A673 (cell line): ENCODE measurements at regions not wholly inside any gene's neighbourhood (a gene's known extent, or its start where the extent isn't known, plus 50 kb on each side); places are given as distances from the start of the nearest gene placed in this dataset.

ENCODE experiments used
- BruUV-seq: library from RNA; stranded (reverse); fragments of 400-500 nt; replicated peaks from 2 replicates; lab custom pipeline; 2021; lab: Mats Ljungman, UMichigan
- CTCF ChIA-PET: fragments of 300-600 bp; sonication (Branson Sonifier 250); formaldehyde crosslinking; loops from one replicate; lab custom pipeline; 2022; ENCODE audit warnings: antibody characterized with exemption; lab: Charles Lee
- POLR2A ChIA-PET: fragments of 300-600 bp; sonication (Branson Sonifier 250); formaldehyde crosslinking; loops from one replicate; lab custom pipeline; 2022; ENCODE audit warnings: antibody characterized with exemption; ENCODE audit not compliant: low non-redundant PET; lab: Charles Lee
- DNase-seq: peaks from one replicate; pipeline ENCODE4 v3.0.0-alpha.2; 2015; ENCODE audit warnings: low spot score
- H3K27ac ChIP-seq: fragments of 200-600 bp; sonication (generic); 2 replicates; pipeline ENCODE4 v1.5.1; 2016; ENCODE audit warnings: mixed run types, low read depth, mild to moderate bottlenecking, mixed read lengths, antibody characterized with exemption, low read length; ENCODE audit not compliant: poor library complexity, severe bottlenecking
- H3K27me3 ChIP-seq: fragments of 200-600 bp; sonication (generic); replicated peaks from 2 replicates; pipeline ENCODE4 v1.6.1; 2017; ENCODE audit warnings: mixed run types, low read depth, mild to moderate bottlenecking, mixed read lengths, antibody characterized with exemption, low read length; ENCODE audit not compliant: insufficient read depth, poor library complexity
- H3K36me3 ChIP-seq: fragments of 200-600 bp; sonication (generic); 2 replicates; pipeline ENCODE4 v1.6.1; 2016; ENCODE audit warnings: mixed run types, mild to moderate bottlenecking, mixed read lengths, antibody characterized with exemption, low read length; ENCODE audit not compliant: insufficient read depth, poor library complexity, severe bottlenecking
- H3K4me1 ChIP-seq: fragments of 200-600 bp; sonication (generic); 2 replicates; pipeline ENCODE4 v1.6.1; 2017; ENCODE audit warnings: mixed run types, mild to moderate bottlenecking, mixed read lengths, antibody characterized with exemption, low read length; ENCODE audit not compliant: insufficient read depth, poor library complexity, severe bottlenecking
- H3K4me3 ChIP-seq: fragments of 200-600 bp; sonication (generic); 2 replicates; pipeline ENCODE4 v1.5.1; 2016; ENCODE audit warnings: low read depth, mixed run types, mild to moderate bottlenecking, mixed read lengths, low read length; ENCODE audit not compliant: poor library complexity, severe bottlenecking
- H3K9me3 ChIP-seq: fragments of 200-600 bp; sonication (generic); 2 replicates; pipeline ENCODE4 v1.6.1; 2016; ENCODE audit warnings: mixed run types, low read depth, mild to moderate bottlenecking, mixed read lengths, antibody characterized with exemption, low read length; ENCODE audit not compliant: poor library complexity, severe bottlenecking
- CTCF ChIP-seq: fragments of 300-800, 200-600 bp; sonication (generic); conservative IDR thresholded peaks from 2 replicates; pipeline ENCODE4 v1.5.1; 2017; ENCODE audit warnings: low read depth, mild to moderate bottlenecking, antibody characterized with exemption, low read length, moderate library complexity, mixed read lengths
- EZH2 ChIP-seq: fragments of 200-600 bp; sonication (generic); IDR thresholded peaks from 2 replicates; pipeline ENCODE4 v1.6.1; 2017; ENCODE audit warnings: borderline replicate concordance, low read depth, mild to moderate bottlenecking, mixed read lengths, antibody characterized with exemption, low read length; ENCODE audit not compliant: poor library complexity, severe bottlenecking
- intact Hi-C: fragments of 100-400 bp; cut with micrococcal nuclease; formaldehyde crosslinking; loops from one replicate; pipeline ENCODE4 v1.10.0; 2022; ENCODE audit not compliant: unreplicated experiment

- H3K4me3 ChIP-seq = no peak overlapping the region
- ChIA-PET CTCF (no interaction called here), POLR2A (no interaction called here)
- intact Hi-C loops = no loop called here
- TF ChIP-seq CTCF (no peak), EZH2 (no peak)
- H3K4me1 ChIP-seq = no peaks in the 10 kb centered on the region
- no peaks in the 10 kb centered on the region for H3K9me3 ChIP-seq
- H3K27ac ChIP-seq = no peak overlapping the region
- DNase-seq = no peak
- H3K36me3 ChIP-seq = no peaks in the 10 kb centered on the region
- BruUV-seq = no TSS peak
- H3K27me3 ChIP-seq = no peaks in the 10 kb centered on the region
Observed at GRCh38 chr4:138591808-138592207, 349.7 kb upstream of the SLC7A11 start.

- intact Hi-C loops = no loop called here
- H3K9me3 ChIP-seq = no peaks in the 10 kb centered on the region
- H3K4me3 ChIP-seq = no peak overlapping the region
- POLR2A ChIA-PET = no interaction called here
- H3K36me3 ChIP-seq = no peaks in the 10 kb centered on the region
- no peak for TF ChIP-seq EZH2
- TF ChIP-seq CTCF = no peak
- H3K27me3 ChIP-seq = no peaks in the 10 kb centered on the region
- CTCF ChIA-PET = no interaction called here
- no peak overlapping the region for H3K27ac ChIP-seq
- no TSS peak for BruUV-seq
- no peak for DNase-seq
- no peaks in the 10 kb centered on the region for H3K4me1 ChIP-seq
Observed at GRCh38 chr4:138588501-138588900, 346.4 kb upstream of the SLC7A11 start.

GRCh38 chr4:138579146-138579545 lies 337.0 kb upstream of the SLC7A11 start:
- intact Hi-C loops = loop anchor here (5.0 to 10.0 kb wide), 6 partner anchors 103 to 844 kb away; no protein-coding TSS in a partner anchor
- ChIA-PET CTCF (no interaction called here), POLR2A (no interaction called here)
- Histone ChIP-seq H3K4me1 (no peaks in the 10 kb centered on the region), H3K27me3 (no peaks in the 10 kb centered on the region), H3K36me3 (no peaks in the 10 kb centered on the region), H3K4me3 (no peak overlapping the region), H3K27ac (no peak overlapping the region), H3K9me3 (no peaks in the 10 kb centered on the region)
- no peak for DNase-seq
- no peak for TF ChIP-seq CTCF
- no peak for TF ChIP-seq EZH2
- no TSS peak for BruUV-seq
